Left ventricle myocardium inferior (tissue), 1 donor: ENCODE measurements at regions not wholly inside any gene's neighbourhood (a gene's known extent, or its start where the extent isn't known, plus 50 kb on each side); places are given as distances from the start of the nearest gene placed in this dataset.

Experiments
- DNase-seq: peaks from one replicate; pipeline ENCODE4 v3.0.0-alpha.2; 2020
- H3K27ac ChIP-seq: fragments of 200-600 bp; replicated peaks from 2 replicates; pipeline ENCODE4 v1.8.0; 2021
- H3K27me3 ChIP-seq: fragments of 200-600 bp; 2 replicates; pipeline ENCODE4 v1.8.0; 2021; ENCODE audit warnings: low read depth
- H3K36me3 ChIP-seq: fragments of 200-600 bp; 2 replicates; pipeline ENCODE4 v1.8.0; 2021
- H3K4me1 ChIP-seq: fragments of 200-600 bp; 2 replicates; pipeline ENCODE4 v1.8.0; 2021
- H3K4me3 ChIP-seq: fragments of 200-600 bp; 2 replicates; pipeline ENCODE4 v1.8.0; 2021; ENCODE audit warnings: mild to moderate bottlenecking, moderate library complexity
- H3K9me3 ChIP-seq: fragments of 200-600 bp; replicated peaks from 2 replicates; pipeline ENCODE4 v1.8.0; 2021
- intact Hi-C: fragments of 100-400 bp; cut with micrococcal nuclease; formaldehyde crosslinking; loops from one replicate; pipeline ENCODE4 v1.11.0; 2022
- TF ChIP-seq, protein P1 (sequence below): fragments of 200-600 bp; IDR thresholded peaks from 2 replicates; pipeline ENCODE4 v1.8.0; 2021; ENCODE audit warnings: antibody characterized with exemption, mild to moderate bottlenecking, borderline replicate concordance
- donor health status: DM: no; HTN: yes; CAD: no; lungs with severe emphysema.

DNA sequence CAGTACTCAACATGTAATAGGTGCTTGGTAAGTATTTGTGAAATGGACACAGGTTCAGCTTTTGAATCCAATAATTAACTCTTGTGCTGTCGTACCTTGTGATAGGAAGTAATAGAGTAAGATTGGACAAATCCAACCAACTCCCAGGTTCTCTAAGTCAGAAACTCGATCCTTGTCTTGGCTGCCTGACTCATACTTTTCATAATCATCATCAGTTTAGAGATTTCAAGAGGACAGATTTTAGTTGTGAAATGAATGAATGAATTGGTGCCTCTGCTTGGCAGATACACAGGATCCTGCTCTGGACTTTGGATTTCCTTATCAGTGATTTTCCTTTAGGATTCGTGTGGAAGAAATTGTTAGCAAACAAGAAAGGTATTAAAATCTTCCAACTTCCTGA is 1145.2 kb downstream of the AACS start:
- DNase-seq = no peak
- Histone ChIP-seq H3K27me3 (peaks cover 45% of the 10 kb centered on the region), H3K4me1 (no peaks in the 10 kb centered on the region), H3K27ac (no peak overlapping the region), H3K9me3 (no peaks in the 10 kb centered on the region), H3K4me3 (no peak overlapping the region), H3K36me3 (no peaks in the 10 kb centered on the region)
- TF ChIP-seq, protein P1, sequence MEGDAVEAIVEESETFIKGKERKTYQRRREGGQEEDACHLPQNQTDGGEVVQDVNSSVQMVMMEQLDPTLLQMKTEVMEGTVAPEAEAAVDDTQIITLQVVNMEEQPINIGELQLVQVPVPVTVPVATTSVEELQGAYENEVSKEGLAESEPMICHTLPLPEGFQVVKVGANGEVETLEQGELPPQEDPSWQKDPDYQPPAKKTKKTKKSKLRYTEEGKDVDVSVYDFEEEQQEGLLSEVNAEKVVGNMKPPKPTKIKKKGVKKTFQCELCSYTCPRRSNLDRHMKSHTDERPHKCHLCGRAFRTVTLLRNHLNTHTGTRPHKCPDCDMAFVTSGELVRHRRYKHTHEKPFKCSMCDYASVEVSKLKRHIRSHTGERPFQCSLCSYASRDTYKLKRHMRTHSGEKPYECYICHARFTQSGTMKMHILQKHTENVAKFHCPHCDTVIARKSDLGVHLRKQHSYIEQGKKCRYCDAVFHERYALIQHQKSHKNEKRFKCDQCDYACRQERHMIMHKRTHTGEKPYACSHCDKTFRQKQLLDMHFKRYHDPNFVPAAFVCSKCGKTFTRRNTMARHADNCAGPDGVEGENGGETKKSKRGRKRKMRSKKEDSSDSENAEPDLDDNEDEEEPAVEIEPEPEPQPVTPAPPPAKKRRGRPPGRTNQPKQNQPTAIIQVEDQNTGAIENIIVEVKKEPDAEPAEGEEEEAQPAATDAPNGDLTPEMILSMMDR = no peak
- intact Hi-C loops = no loop called here

DNA sequence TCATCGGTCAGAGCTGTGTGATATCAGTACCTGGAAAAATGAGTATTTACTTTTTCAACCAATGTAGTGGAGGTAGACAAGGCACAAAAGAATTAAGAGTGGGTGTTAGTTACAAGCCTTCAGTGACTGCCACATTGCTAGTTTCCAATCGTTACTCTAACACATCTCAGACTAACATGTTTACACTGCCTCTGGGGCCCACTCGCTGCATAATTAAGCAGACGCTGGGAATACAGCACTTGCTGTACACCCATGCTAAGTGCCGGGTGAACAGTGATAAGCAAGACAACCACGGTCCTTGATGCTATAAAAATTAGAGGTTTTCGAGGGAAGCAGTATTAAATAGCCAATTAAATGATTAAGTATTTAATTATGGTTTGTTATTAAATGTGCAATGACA is 1147.6 kb downstream of the AACS start:
- TF ChIP-seq, protein P1 = no peak
- H3K27ac ChIP-seq = no peak overlapping the region

DNA sequence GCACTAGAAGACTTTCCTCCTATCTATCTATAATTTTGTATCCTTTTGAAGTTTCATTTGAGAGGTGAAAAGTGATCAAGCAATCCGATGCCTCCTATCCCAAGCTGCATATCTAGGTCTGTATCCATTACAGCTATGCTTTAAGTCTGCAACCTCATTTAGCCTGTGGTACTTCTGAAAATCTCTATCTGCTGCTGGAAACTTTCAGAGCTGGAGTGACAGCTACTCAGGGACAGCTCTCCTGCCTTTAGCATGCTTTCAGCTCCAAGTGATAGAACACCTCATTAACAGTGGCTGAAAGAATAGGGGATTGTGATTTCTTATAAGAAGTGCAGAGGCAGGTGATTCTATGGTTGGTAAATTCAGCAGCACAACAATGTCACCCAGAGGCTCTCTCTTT is 1153.5 kb downstream of the AACS start:
- DNase-seq = no peak
- TF ChIP-seq, protein P1 = no peak
- Histone ChIP-seq H3K4me1 (no peaks in the 10 kb centered on the region), H3K27ac (no peak overlapping the region), H3K36me3 (no peaks in the 10 kb centered on the region), H3K4me3 (no peak overlapping the region), H3K27me3 (peaks cover 21% of the 10 kb centered on the region), H3K9me3 (no peaks in the 10 kb centered on the region)
- intact Hi-C loops = no loop called here

More for the DNA sequence above, 1147.6 kb downstream of the AACS start:
- no peak overlapping the region for H3K4me3 ChIP-seq
- no peak for DNase-seq
- intact Hi-C loops = no loop called here
- H3K4me1 ChIP-seq = no peaks in the 10 kb centered on the region
- H3K27me3 ChIP-seq = peaks cover 35% of the 10 kb centered on the region
- H3K9me3 ChIP-seq = no peaks in the 10 kb centered on the region
- H3K36me3 ChIP-seq = no peaks in the 10 kb centered on the region

DNA sequence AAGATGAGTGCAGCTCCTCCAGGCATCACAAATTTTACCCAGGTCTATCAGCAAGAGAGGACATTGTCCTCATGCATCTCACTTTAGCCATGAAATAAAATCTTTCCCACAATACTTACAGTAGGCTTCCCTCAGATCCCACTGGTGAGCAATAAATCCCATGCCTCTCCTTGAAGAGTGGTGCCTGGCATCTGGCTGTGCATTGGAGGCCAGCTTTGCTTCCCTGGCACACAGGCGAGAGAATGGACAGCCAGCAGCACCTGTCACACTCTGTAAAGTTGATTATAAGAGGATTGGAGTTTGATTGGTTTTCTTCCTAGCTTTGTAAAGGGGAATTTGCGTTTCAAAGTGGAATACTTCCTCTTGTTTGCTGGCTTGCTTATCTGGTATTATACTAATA is 1153.9 kb downstream of the AACS start:
- TF ChIP-seq, protein P1 = no peak
- DNase-seq = no peak
- no peak overlapping the region for H3K27ac ChIP-seq
- no peaks in the 10 kb centered on the region for H3K36me3 ChIP-seq
- no peaks in the 10 kb centered on the region for H3K4me1 ChIP-seq
- no peak overlapping the region for H3K4me3 ChIP-seq
- intact Hi-C loops = no loop called here
- H3K27me3 ChIP-seq = peaks cover 17% of the 10 kb centered on the region
- no peaks in the 10 kb centered on the region for H3K9me3 ChIP-seq

DNA sequence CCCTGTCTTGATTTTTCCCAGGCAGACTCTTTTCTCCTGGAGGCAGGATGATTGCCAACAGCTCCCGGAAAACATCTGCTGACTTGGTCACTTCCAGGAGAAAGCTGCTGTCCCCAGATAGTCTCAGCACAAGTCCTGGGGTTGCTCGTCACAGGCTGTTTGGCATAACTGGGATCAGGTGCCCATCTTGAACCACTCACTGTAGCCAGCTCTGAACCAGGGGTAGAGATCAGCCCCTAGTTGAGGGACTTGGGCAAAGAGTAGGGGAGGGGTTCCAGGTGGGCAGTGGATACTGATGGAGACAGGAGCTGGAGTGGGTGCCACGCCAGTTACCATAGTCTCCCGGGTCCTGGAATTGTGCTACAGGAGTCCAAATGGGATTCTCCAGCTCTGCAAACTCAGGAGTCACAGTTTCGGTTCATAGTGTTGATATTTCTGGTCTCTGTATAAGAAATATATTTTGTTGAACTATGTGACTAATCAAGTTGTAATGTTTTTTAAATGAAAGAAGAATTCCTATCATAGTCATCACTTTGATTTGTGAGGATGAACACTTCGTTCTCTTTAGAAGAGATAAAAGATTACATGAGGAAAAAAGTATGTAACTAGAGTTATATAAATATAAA is 1154.5 kb downstream of the AACS start:
- no peak overlapping the region for H3K4me3 ChIP-seq
- no peak overlapping the region for H3K27ac ChIP-seq
- DNase-seq = no peak
- H3K27me3 ChIP-seq = peaks cover 11% of the 10 kb centered on the region
- H3K9me3 ChIP-seq = no peaks in the 10 kb centered on the region
- intact Hi-C loops = no loop called here
- no peaks in the 10 kb centered on the region for H3K4me1 ChIP-seq
- TF ChIP-seq, protein P1 = no peak
- H3K36me3 ChIP-seq = no peaks in the 10 kb centered on the region
